ENCODE measurements at regions not wholly inside any gene's neighbourhood (a gene's known extent, or its start where the extent isn't known, plus 50 kb on each side); places are given as distances from the start of the nearest gene placed in this dataset.

- TF ChIP-seq CTCF (IDR thresholded peaks at IDR 0.05; ENCODE audit: insufficient read depth, low read depth, low read length) (no peak), EZH2 (IDR thresholded peaks at IDR 0.05; ENCODE audit: insufficient read depth, low read length) (no peak)
Measured at GRCh38 chr18:61189376-61189775, 143.9 kb upstream of the CDH20 start.

Data from astrocyte (in vitro differentiated cells and primary cell).